Fibroblast of lung (primary cell): ENCODE measurements at regions not wholly inside any gene's neighbourhood (a gene's known extent, or its start where the extent isn't known, plus 50 kb on each side); places are given as distances from the start of the nearest gene placed in this dataset.

Experiments used
- CTCF ChIP-seq, 2 donors: IDR thresholded peaks in 1 of 2; conservative IDR thresholded peaks in 1 of 2; 1 replicate in 1 of 2; 2 replicates in 1 of 2; pipeline ENCODE4 v1.5.1; 2011 to 2012; ENCODE audit warnings: low read length in 2 of 2, control low read depth in 1 of 2, inconsistent platforms in 1 of 2, low read depth in 1 of 2, mild to moderate bottlenecking in 1 of 2
- EZH2 ChIP-seq: IDR thresholded peaks from 2 replicates; pipeline ENCODE4 v1.5.1; 2012; ENCODE audit warnings: low read length, control low read depth, mild to moderate bottlenecking; ENCODE audit errors: missing control alignments

- TF ChIP-seq CTCF (conservative IDR thresholded peaks at IDR 0.05 in 1 of 2, IDR thresholded peaks at IDR 0.05 in 1 of 2; ENCODE audit: low read depth in 1 of 2, low read length in 2 of 2) (no peak), EZH2 (no peak)
Measured at GRCh38 chr1:209250861-209251636, 332.5 kb upstream of the CAMK1G start.
